CD4-positive, alpha-beta T cell (primary cell): ENCODE measurements at regions not wholly inside any gene's neighbourhood (a gene's known extent, or its start where the extent isn't known, plus 50 kb on each side); places are given as distances from the start of the nearest gene placed in this dataset.
"Not testable (repeated sequence)": the region's sequence is repeated elsewhere in the genome, so short reads cannot be mapped to it uniquely, and the experiment has no call there.

ENCODE experiments used
- ATAC-seq: fragments of 200-7000 bp; cut with Tn5 transposase; one replicate; pipeline ENCODE4 v1.10.0; 2022; ENCODE audit warnings: mild to moderate bottlenecking; ENCODE audit not compliant: poor library complexity
- CTCF ChIA-PET: fragments of 350-600 bp; sonication (Branson Sonifier 250); formaldehyde crosslinking; loops from one replicate; lab custom pipeline; 2021; ENCODE audit warnings: antibody characterized with exemption, inconsistent platforms; lab: Charles Lee
- POLR2A ChIA-PET: fragments of 350-600 bp; sonication (Branson Sonifier 250); formaldehyde crosslinking; loops from one replicate; lab custom pipeline; 2021; ENCODE audit warnings: antibody characterized with exemption, inconsistent platforms; lab: Charles Lee
- DNase-seq, 14 experiments: peaks; one replicate each; pipeline ENCODE4 v3.0.0-alpha.2; 2013 to 2020; ENCODE audit warnings: mixed read lengths in 2 of 14
- H3K27ac ChIP-seq, 2 donors: one replicate each; pipeline versions ENCODE4 v1.5.1 to v1.7.0; 2013; ENCODE audit warnings: low read length in 2 of 2, low read depth in 1 of 2, mild to moderate bottlenecking in 1 of 2
- H3K27me3 ChIP-seq, 2 experiments: 1 replicate in 1 of 2; 2 replicates in 1 of 2; pipeline versions ENCODE4 v1.6.1 to v1.7.0; 2013; ENCODE audit warnings: low read length in 2 of 2, control low read depth in 1 of 2, mild to moderate bottlenecking in 1 of 2, moderate library complexity in 1 of 2; ENCODE audit not compliant: insufficient read depth in 2 of 2, control insufficient read depth in 1 of 2
- H3K36me3 ChIP-seq: one replicate; pipeline ENCODE4 v1.6.1; 2013; ENCODE audit warnings: low read length, control low read depth; ENCODE audit not compliant: insufficient read depth
- H3K4me1 ChIP-seq: one replicate; pipeline ENCODE4 v1.6.1; 2013; ENCODE audit warnings: low read length, control low read depth; ENCODE audit not compliant: insufficient read depth
- H3K4me3 ChIP-seq: one replicate; pipeline ENCODE4 v1.5.1; 2013; ENCODE audit warnings: mild to moderate bottlenecking, low read length, moderate library complexity
- H3K9me3 ChIP-seq, 2 experiments: 1 replicate in 1 of 2; 2 replicates in 1 of 2; pipeline versions ENCODE4 v1.6.1 to v1.7.0; 2013; ENCODE audit warnings: low read length in 2 of 2, mild to moderate bottlenecking in 2 of 2, control low read depth in 1 of 2, moderate library complexity in 1 of 2; ENCODE audit not compliant: control insufficient read depth in 1 of 2, insufficient read depth in 1 of 2
- H3K27ac Mint-ChIP-seq: one replicate; pipeline ENCODE4 v1.8.0; 2020; ENCODE audit warnings: mixed read lengths
- H3K27me3 Mint-ChIP-seq: one replicate; pipeline ENCODE4 v1.8.0; 2021; ENCODE audit warnings: mixed read lengths
- H3K36me3 Mint-ChIP-seq: one replicate; pipeline ENCODE4 v1.8.0; 2021; ENCODE audit warnings: low read depth, mixed read lengths
- H3K4me1 Mint-ChIP-seq: one replicate; pipeline ENCODE4 v1.8.0; 2021; ENCODE audit warnings: low read depth, mixed read lengths
- H3K4me3 Mint-ChIP-seq: one replicate; pipeline ENCODE4 v1.8.0; 2020; ENCODE audit warnings: mild to moderate bottlenecking, mixed read lengths
- H3K9me3 Mint-ChIP-seq: one replicate; pipeline ENCODE4 v1.8.0; 2020; ENCODE audit warnings: mixed read lengths
- intact Hi-C, 2 experiments: fragments of 100-400 bp; cut with DNase I in 1 of 2; cut with micrococcal nuclease in 1 of 2; formaldehyde crosslinking; loops; one replicate each; pipeline versions ENCODE4 v1.15.1 to v1.9.0; 2023 to 2025; cut with DNase I, micrococcal nuclease
- TF ChIP-seq, protein P1 (sequence below): fragments of 200-600 bp; IDR thresholded peaks from one replicate; pipeline ENCODE4 v1.8.0; 2022; ENCODE audit warnings: antibody characterized with exemption, mild to moderate bottlenecking

DNA sequence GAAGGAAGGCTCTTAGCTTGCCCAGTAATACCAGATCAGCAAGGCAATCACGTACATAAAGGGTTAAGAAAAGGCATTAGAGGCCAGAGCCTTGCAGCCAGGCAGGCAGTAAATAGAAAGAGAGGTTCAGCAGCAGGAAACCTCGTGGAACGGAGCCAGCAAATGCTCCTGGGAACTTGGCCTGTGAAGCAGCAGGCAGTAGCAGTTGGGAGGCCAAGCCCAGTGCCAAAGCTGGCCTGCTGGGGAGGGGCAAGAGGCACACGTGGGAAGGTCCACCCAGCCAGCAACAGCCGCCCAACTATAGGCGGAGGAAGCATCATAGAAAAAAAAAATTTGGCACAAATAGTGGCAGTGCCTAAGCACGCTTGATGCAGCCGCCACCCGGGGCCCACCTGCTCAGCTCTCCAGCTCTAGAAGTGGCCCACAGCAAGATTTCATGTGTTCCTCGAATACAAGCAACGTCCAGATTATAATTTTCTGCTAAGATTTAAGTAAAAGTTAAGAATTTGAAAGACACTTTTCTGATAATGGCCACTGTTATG, 2339.5 kb downstream of the TP53TG3F start:
- Mint-ChIP-seq H3K4me1 (no peaks in the 10 kb centered on the region), H3K27ac (no peak overlapping the region), H3K9me3 (peaks cover 15% of the 10 kb centered on the region), H3K4me3 (no peak overlapping the region), H3K27me3 (no peaks in the 10 kb centered on the region), H3K36me3 (peaks cover 4% of the 10 kb centered on the region)
- Histone ChIP-seq H3K4me3 (no peak overlapping the region), H3K9me3 (peaks cover 21 to 33% of the 10 kb centered on the region in 2 experiments), H3K27me3 (no peaks in the 10 kb centered on the region), H3K36me3 (no peaks in the 10 kb centered on the region), H3K27ac (no peak overlapping the region), H3K4me1 (no peaks in the 10 kb centered on the region)
- ChIA-PET POLR2A (no interaction called here), CTCF (no interaction called here)
- no peak for DNase-seq
- intact Hi-C loops: no loop called here
- no peak for ATAC-seq
- TF ChIP-seq, protein P1, sequence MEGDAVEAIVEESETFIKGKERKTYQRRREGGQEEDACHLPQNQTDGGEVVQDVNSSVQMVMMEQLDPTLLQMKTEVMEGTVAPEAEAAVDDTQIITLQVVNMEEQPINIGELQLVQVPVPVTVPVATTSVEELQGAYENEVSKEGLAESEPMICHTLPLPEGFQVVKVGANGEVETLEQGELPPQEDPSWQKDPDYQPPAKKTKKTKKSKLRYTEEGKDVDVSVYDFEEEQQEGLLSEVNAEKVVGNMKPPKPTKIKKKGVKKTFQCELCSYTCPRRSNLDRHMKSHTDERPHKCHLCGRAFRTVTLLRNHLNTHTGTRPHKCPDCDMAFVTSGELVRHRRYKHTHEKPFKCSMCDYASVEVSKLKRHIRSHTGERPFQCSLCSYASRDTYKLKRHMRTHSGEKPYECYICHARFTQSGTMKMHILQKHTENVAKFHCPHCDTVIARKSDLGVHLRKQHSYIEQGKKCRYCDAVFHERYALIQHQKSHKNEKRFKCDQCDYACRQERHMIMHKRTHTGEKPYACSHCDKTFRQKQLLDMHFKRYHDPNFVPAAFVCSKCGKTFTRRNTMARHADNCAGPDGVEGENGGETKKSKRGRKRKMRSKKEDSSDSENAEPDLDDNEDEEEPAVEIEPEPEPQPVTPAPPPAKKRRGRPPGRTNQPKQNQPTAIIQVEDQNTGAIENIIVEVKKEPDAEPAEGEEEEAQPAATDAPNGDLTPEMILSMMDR: no peak

DNA sequence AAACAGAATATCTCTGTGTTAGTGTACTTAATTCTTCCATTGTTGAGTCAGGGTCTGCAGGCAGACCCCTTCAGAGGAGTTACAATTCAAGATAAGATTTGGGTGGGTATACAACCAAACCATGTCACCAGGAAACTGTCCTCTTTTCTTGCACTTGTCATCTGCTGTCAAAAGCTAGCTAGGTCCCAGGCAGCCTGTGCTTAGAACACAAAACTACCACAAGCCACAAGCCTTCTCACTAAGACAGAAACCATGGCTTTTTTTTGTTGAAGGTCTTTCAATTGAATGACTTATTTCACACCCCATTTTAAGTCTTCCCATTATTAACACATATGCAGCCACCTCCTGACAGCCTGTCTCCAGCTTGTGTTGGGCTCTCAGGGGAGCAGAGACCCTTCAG, 2345.1 kb downstream of the TP53TG3F start:
- H3K4me3 Mint-ChIP-seq, H3K27me3 ChIP-seq, H3K4me1 Mint-ChIP-seq, H3K27ac Mint-ChIP-seq, H3K36me3 Mint-ChIP-seq, DNase-seq, ATAC-seq, H3K4me3 ChIP-seq, H3K27me3 Mint-ChIP-seq, POLR2A ChIA-PET, CTCF ChIA-PET, intact Hi-C loops, H3K4me1 ChIP-seq, H3K27ac ChIP-seq, H3K36me3 ChIP-seq: not testable (repeated sequence)
- peaks cover 13 to 20% of the 10 kb centered on the region in 2 experiments for H3K9me3 ChIP-seq
- peaks cover 12% of the 10 kb centered on the region for H3K9me3 Mint-ChIP-seq

DNA sequence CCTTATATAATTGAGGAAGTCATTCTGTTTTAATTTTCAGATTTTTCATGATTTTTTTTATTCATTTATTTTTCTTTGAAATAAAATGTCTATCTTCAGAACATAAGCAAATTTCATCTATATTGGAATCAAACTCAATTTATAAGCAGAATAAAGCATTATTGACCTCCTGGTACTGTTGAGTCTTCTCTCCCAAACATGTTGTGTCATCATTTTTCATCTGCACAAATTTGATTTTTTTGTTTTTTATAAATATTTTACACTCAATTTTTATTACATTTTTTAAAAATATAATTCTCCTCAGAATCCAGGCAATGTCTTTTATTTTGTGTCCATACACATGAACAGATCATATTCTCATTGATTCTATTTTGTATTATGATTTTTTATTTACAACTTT, 2363.9 kb downstream of the TP53TG3F start:
- ChIA-PET POLR2A (no interaction called here), CTCF (no interaction called here)
- TF ChIP-seq, protein P1: no peak
- no peak for ATAC-seq
- peaks cover 0 to 5% of the 10 kb centered on the region in 2 experiments for H3K9me3 ChIP-seq
- DNase-seq: no peak
- H3K36me3 ChIP-seq: no peaks in the 10 kb centered on the region
- intact Hi-C loops: no loop called here
- H3K27me3 ChIP-seq: no peaks in the 10 kb centered on the region
- Mint-ChIP-seq H3K9me3 (peaks cover 20% of the 10 kb centered on the region), H3K36me3 (no peaks in the 10 kb centered on the region), H3K4me3 (no peak overlapping the region), H3K27me3 (no peaks in the 10 kb centered on the region), H3K4me1 (no peaks in the 10 kb centered on the region), H3K27ac (no peak overlapping the region)
- H3K27ac ChIP-seq: no peak overlapping the region
- H3K4me1 ChIP-seq: no peaks in the 10 kb centered on the region
- H3K4me3 ChIP-seq: no peak overlapping the region

DNA sequence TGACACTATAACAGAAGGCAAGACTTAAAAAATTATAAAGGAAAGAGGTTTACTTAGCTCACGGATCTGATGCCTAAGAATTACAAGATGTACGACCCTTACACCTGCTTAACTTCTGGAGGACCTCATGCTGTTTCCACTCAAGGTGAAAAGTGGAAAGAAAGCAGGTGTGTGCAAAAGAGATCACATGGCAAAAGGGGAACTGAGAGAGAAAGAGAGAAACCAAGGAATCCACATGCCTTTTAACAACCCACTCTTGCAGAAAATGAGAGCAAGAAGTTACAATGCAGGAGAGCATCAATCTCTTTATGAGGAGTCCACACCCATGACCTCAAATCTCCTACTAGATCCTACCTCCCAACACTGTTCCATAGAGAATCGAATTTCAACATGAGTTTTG, 2382.2 kb downstream of the TP53TG3F start:
- no peaks in the 10 kb centered on the region for H3K36me3 Mint-ChIP-seq
- H3K9me3 ChIP-seq: peaks cover 4% of the 10 kb centered on the region in 2 experiments
- H3K27ac Mint-ChIP-seq: no peak overlapping the region
- no peak overlapping the region for H3K27ac ChIP-seq
- H3K4me1 ChIP-seq: no peaks in the 10 kb centered on the region
- CTCF ChIA-PET: no interaction called here
- H3K4me3 ChIP-seq: no peak overlapping the region
- no peaks in the 10 kb centered on the region for H3K4me1 Mint-ChIP-seq
- intact Hi-C loops: no loop called here
- no peak overlapping the region for H3K4me3 Mint-ChIP-seq
- DNase-seq (no peak), ATAC-seq (no peak)
- no peaks in the 10 kb centered on the region for H3K36me3 ChIP-seq
- TF ChIP-seq, protein P1: no peak
- no peaks in the 10 kb centered on the region for H3K27me3 Mint-ChIP-seq
- no peaks in the 10 kb centered on the region for H3K27me3 ChIP-seq
- H3K9me3 Mint-ChIP-seq: peaks cover 17% of the 10 kb centered on the region
- POLR2A ChIA-PET: no interaction called here
